Colonic mucosa (tissue), 4 donors: ENCODE measurements at regions not wholly inside any gene's neighbourhood (a gene's known extent, or its start where the extent isn't known, plus 50 kb on each side); places are given as distances from the start of the nearest gene placed in this dataset.

Experiments used
- DNase-seq: peaks from one replicate; pipeline ENCODE4 v3.0.0-alpha.2; 2020
- H3K27ac ChIP-seq: fragments of 200-600 bp; one replicate; pipeline ENCODE4 v1.8.0; 2021
- H3K27me3 ChIP-seq: fragments of 200-600 bp; one replicate; pipeline ENCODE4 v1.8.0; 2021
- H3K36me3 ChIP-seq: fragments of 200-600 bp; one replicate; pipeline ENCODE4 v1.8.0; 2021
- H3K4me1 ChIP-seq: fragments of 200-600 bp; one replicate; pipeline ENCODE4 v1.8.0; 2021; ENCODE audit warnings: mild to moderate bottlenecking
- H3K4me3 ChIP-seq: fragments of 200-600 bp; one replicate; pipeline ENCODE4 v1.8.0; 2021
- H3K9ac ChIP-seq, 2 donors: one replicate each; pipeline ENCODE4 v1.7.0; 2013; ENCODE audit warnings: control low read depth in 2 of 2, low read depth in 2 of 2, low read length in 2 of 2
- H3K9me3 ChIP-seq: fragments of 200-600 bp; one replicate; pipeline ENCODE4 v1.8.0; 2021
- intact Hi-C: fragments of 100-400 bp; cut with DNase I; formaldehyde crosslinking; loops from one replicate; pipeline ENCODE4 v1.14.1; 2022
- TF ChIP-seq, protein P1 (sequence below): fragments of 200-600 bp; IDR thresholded peaks from one replicate; pipeline ENCODE4 v1.8.0; 2022; ENCODE audit warnings: antibody characterized with exemption, mild to moderate bottlenecking
- donor health status: healthy.
- donor health status: DM: no; HTN: no; CAD: no.
- donor health status: DM: no; HTN: no; CAD: no.

DNA sequence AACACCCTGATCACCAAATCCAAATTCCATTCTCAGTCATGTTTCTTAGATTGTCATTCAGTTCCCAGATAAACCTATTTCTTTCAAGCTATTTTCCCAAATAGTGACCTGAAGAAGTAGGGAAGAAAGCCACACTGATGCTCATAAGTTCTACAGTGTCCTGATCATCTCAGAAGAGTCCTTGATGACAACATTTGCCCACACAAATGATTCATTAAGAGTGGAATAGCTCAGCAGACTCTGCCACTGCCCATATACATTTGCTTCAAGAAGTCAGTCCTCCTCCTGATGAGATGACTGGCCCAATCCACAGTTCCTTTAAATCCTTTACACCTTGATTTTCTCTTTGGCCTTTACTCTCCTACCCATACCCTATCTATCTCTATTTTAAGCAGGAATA lies 283.7 kb upstream of the NR4A3 start:
- Histone ChIP-seq H3K4me3 (no peak overlapping the region), H3K9ac (no peak overlapping the region), H3K9me3 (no peaks in the 10 kb centered on the region), H3K36me3 (no peaks in the 10 kb centered on the region), H3K4me1 (no peaks in the 10 kb centered on the region), H3K27me3 (no peaks in the 10 kb centered on the region), H3K27ac (no peak overlapping the region)
- intact Hi-C loops = no loop called here
- TF ChIP-seq, protein P1, sequence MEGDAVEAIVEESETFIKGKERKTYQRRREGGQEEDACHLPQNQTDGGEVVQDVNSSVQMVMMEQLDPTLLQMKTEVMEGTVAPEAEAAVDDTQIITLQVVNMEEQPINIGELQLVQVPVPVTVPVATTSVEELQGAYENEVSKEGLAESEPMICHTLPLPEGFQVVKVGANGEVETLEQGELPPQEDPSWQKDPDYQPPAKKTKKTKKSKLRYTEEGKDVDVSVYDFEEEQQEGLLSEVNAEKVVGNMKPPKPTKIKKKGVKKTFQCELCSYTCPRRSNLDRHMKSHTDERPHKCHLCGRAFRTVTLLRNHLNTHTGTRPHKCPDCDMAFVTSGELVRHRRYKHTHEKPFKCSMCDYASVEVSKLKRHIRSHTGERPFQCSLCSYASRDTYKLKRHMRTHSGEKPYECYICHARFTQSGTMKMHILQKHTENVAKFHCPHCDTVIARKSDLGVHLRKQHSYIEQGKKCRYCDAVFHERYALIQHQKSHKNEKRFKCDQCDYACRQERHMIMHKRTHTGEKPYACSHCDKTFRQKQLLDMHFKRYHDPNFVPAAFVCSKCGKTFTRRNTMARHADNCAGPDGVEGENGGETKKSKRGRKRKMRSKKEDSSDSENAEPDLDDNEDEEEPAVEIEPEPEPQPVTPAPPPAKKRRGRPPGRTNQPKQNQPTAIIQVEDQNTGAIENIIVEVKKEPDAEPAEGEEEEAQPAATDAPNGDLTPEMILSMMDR = no peak
- DNase-seq = no peak

DNA sequence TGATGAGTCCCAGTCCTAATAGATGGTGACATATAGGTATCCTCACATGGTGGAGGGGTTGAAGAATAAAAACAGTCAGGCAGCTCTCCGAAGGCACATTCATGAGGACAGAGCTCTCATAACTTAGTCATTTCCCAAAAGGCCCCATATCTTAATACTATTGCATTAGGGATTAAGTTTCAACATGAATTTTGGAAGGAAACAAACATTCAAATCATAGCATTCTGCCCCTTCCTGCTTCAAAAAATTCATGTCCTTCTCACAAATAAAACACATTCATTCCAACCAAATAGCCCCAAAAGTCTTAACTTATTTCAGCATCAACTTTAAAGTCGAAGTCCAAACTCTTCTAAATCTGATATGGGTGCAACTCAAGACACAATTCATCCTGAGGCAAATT lies 277.2 kb upstream of the NR4A3 start:
- H3K27me3 ChIP-seq = no peaks in the 10 kb centered on the region
- no peaks in the 10 kb centered on the region for H3K9me3 ChIP-seq
- TF ChIP-seq, protein P1 = no peak
- no peak for DNase-seq
- no peak overlapping the region for H3K4me3 ChIP-seq
- intact Hi-C loops = no loop called here
- H3K27ac ChIP-seq = no peak overlapping the region
- H3K4me1 ChIP-seq = no peaks in the 10 kb centered on the region
- H3K9ac ChIP-seq = no peak overlapping the region
- H3K36me3 ChIP-seq = no peaks in the 10 kb centered on the region

DNA sequence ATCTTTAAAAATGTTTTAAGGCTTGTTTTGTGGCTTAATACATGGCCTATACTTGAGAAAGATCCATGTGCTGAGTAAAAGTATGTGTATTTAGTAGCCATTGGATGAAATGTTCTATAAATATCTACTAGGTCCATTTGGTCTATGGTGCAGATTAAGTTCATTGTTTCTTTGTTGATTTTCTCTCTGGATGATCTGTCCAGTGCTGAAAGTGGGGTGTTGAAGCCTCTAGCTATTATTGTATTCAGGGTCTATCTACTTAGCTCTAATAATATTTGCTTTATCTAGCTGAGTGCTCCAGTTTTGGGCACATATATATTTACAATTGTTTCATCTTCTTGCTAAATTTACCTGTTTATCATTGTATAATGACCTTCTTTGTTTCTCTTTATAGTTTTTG lies 272.2 kb upstream of the NR4A3 start:
- no peak for DNase-seq
- Histone ChIP-seq H3K27me3 (no peaks in the 10 kb centered on the region), H3K4me3 (no peak overlapping the region), H3K36me3 (no peaks in the 10 kb centered on the region), H3K9me3 (no peaks in the 10 kb centered on the region), H3K9ac (no peak overlapping the region), H3K4me1 (no peaks in the 10 kb centered on the region), H3K27ac (no peak overlapping the region)
- intact Hi-C loops = no loop called here
- TF ChIP-seq, protein P1 = no peak

DNA sequence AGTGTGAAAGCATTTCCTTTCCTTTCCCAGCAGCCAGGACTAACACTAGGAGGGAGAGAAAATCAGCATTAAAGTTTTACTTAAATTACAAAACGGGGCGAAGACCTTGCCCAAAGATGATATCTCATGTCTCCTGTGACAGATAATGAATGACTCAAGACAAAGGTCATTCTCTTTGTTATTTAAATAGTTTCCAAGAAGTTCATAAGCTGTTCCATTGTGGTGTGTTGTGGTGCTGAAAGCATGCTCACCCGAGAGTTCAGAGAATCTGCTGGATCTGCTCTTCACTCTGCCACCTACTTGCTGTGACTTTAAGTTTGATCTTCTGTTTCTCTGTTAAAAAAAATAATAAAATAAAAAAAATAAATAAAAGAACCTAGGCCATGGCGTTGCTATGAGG lies 265.9 kb upstream of the NR4A3 start:
- no peak overlapping the region for H3K4me3 ChIP-seq
- no peaks in the 10 kb centered on the region for H3K27me3 ChIP-seq
- TF ChIP-seq, protein P1 = no peak
- H3K36me3 ChIP-seq = no peaks in the 10 kb centered on the region
- intact Hi-C loops = no loop called here
- H3K9me3 ChIP-seq = no peaks in the 10 kb centered on the region
- no peak overlapping the region for H3K27ac ChIP-seq
- no peak for DNase-seq
- no peaks in the 10 kb centered on the region for H3K4me1 ChIP-seq
- no peak overlapping the region for H3K9ac ChIP-seq

DNA sequence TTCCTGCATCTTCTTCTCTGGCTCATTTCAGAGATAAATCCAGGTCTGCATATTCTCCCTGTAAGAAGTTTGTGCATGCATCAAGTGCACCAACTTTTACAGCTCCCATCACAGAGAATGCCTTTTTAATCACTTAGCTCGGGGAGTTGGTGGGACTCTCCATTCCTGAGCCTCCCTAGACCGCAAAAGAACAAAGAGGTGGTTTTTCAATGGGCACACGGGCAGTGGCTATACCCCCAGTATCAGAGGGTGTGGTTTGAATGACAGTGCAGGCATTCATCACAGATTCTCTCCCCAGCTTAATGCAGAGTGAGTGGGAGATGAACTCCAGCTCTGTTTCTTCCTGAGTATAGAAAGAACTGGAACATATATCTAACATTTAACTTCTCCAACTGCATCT lies 264.7 kb upstream of the NR4A3 start:
- no peak overlapping the region for H3K27ac ChIP-seq
- TF ChIP-seq, protein P1 = no peak
- no peaks in the 10 kb centered on the region for H3K9me3 ChIP-seq
- intact Hi-C loops = no loop called here
- H3K36me3 ChIP-seq = no peaks in the 10 kb centered on the region
- DNase-seq = no peak
- no peaks in the 10 kb centered on the region for H3K4me1 ChIP-seq
- no peak overlapping the region for H3K4me3 ChIP-seq
- no peak overlapping the region for H3K9ac ChIP-seq
- no peaks in the 10 kb centered on the region for H3K27me3 ChIP-seq

DNA sequence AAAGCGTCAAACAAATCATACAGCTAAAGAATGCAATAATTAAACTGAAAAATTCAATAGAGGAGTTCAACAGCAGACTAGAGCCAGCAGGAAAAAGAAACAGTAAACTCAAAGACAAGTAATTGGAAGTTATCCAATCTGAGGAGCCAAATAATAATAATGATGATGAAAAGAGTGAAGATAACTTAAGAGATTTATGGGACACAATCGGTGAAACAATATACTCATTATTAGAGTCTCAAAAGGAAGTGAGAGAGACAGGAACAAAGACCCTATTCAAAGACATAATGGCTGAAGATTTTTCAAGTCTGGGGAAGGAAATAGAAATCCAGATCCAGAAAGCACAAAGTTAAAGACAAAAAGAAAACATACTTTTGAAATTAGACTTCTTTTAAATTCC lies 263.9 kb upstream of the NR4A3 start:
- Histone ChIP-seq H3K4me3 (no peak overlapping the region), H3K27me3 (no peaks in the 10 kb centered on the region), H3K27ac (no peak overlapping the region), H3K9ac (no peak overlapping the region), H3K9me3 (no peaks in the 10 kb centered on the region), H3K36me3 (no peaks in the 10 kb centered on the region), H3K4me1 (no peaks in the 10 kb centered on the region)
- no peak for DNase-seq
- intact Hi-C loops = no loop called here
- TF ChIP-seq, protein P1 = no peak
